ENCODE measurements at regions not wholly inside any gene's neighbourhood (a gene's known extent, or its start where the extent isn't known, plus 50 kb on each side); places are given as distances from the start of the nearest gene placed in this dataset.

- no peak overlapping the region for H3K27ac ChIP-seq (ENCODE audit: low read depth, low read length)
- peaks cover 4% of the 10 kb centered on the region for H3K4me1 ChIP-seq (ENCODE audit: control insufficient read depth, insufficient read depth, low read length)
- no peaks in the 10 kb centered on the region for H3K27me3 ChIP-seq (ENCODE audit: control insufficient read depth, insufficient read depth, low read length, poor library complexity, severe bottlenecking)
- no peak overlapping the region for H3K9ac ChIP-seq (ENCODE audit: extremely low read depth, low read length, poor library complexity, severe bottlenecking)
- H3K9me3 ChIP-seq (ENCODE audit: control insufficient read depth, low read length): no peaks in the 10 kb centered on the region
- DNase-seq: no peak
- H3K4me3 ChIP-seq (ENCODE audit: low read length): no peak overlapping the region
- no peak for TF ChIP-seq CTCF (conservative IDR thresholded peaks at IDR 0.05)
- no peak overlapping the region for H3K4me3 Mint-ChIP-seq
- 92% methylated on average over 3 to 6 of the region's 6 CpGs for WGBS, 2 experiments (ENCODE audit: insufficient coverage in 1 of 2, insufficient read length in 1 of 2)
- H3K9me3 Mint-ChIP-seq: no peaks in the 10 kb centered on the region
- H3K27me3 Mint-ChIP-seq (ENCODE audit: insufficient read depth): peaks cover 3% of the 10 kb centered on the region
- no peaks in the 10 kb centered on the region for H3K36me3 Mint-ChIP-seq (ENCODE audit: low read depth)
- H3K4me1 Mint-ChIP-seq: peaks cover 12% of the 10 kb centered on the region
- no peak overlapping the region for H3K27ac Mint-ChIP-seq
- H3K36me3 ChIP-seq (ENCODE audit: control insufficient read depth, insufficient read depth, low read length): no peaks in the 10 kb centered on the region
Observed at GRCh38 chr7:41131956-41132355, 570.9 kb downstream of the INHBA start.

DNA sequence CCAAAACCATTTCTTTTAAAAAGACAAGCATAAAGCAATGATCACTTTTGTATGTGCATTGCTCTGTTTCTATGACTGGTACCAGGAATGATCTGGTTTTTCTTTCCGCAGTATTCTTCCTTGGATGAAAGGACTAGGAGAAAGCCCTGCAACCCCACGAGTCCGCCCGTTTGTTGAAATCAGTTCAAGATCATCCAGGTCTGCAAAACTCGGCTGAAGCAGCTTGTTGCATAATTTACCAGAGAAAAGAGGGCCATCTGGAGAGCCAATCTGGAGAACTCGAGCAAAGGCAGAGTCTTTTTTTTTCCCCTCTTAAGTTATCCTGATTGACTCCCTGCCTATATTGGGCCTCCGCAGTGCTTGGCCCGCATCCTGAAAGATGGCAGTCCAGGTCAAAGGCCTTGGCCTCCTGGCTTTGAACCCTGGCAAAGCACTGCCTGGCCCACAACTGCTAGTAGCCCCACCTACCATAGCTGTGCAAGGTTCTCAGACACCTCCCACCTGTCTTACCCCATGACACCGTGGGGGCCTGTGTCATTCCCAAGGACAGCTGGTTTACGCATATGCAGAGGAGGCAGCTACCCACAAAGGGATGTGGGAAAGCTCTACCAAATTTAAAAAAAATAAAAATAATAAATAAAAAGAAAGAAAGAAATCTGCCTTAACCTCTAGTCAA, 572.2 kb downstream of the INHBA start:
- Histone ChIP-seq H3K9me3 (ENCODE audit: control insufficient read depth, low read length) (no peaks in the 10 kb centered on the region), H3K4me3 (ENCODE audit: low read length) (no peak overlapping the region), H3K36me3 (ENCODE audit: control insufficient read depth, insufficient read depth, low read length) (no peaks in the 10 kb centered on the region), H3K27ac (ENCODE audit: low read depth, low read length) (peak overlapping the region; percentile 42), H3K4me1 (ENCODE audit: control insufficient read depth, insufficient read depth, low read length) (peaks cover 4% of the 10 kb centered on the region), H3K27me3 (ENCODE audit: control insufficient read depth, insufficient read depth, low read length, poor library complexity, severe bottlenecking) (no peaks in the 10 kb centered on the region), H3K9ac (ENCODE audit: extremely low read depth, low read length, poor library complexity, severe bottlenecking) (no peak overlapping the region)
- WGBS, 2 experiments (ENCODE audit: insufficient coverage in 1 of 2, insufficient read length in 1 of 2): 88 to 94% methylated on average over 6 to 10 of the region's 10 CpGs
- TF ChIP-seq CTCF (conservative IDR thresholded peaks at IDR 0.05): no peak
- Mint-ChIP-seq H3K36me3 (ENCODE audit: low read depth) (no peaks in the 10 kb centered on the region), H3K4me1 (peaks cover 12% of the 10 kb centered on the region), H3K27me3 (ENCODE audit: insufficient read depth) (no peaks in the 10 kb centered on the region), H3K9me3 (no peaks in the 10 kb centered on the region), H3K27ac (no peak overlapping the region), H3K4me3 (no peak overlapping the region)
- no peak for DNase-seq

DNA sequence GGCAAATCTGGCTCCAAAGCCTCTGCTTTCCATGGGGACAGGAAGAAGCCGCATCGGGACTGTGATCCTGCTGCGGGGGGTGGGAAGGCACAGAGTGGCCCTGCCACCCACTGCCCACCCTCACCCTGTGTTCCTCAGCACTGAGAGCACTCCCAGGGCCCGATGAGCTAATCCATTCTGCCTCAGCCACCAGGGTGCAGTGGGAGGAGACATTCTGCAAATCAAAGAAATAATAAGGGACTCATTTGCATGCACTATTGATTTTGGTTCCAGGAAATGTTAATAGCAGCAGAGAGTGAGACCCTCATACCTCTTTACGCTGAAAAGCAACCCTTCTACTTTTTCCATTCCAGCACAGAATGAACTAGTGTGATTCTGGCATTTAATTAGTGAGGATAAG, 572.8 kb downstream of the INHBA start:
- Histone ChIP-seq H3K36me3 (ENCODE audit: control insufficient read depth, insufficient read depth, low read length) (no peaks in the 10 kb centered on the region), H3K27ac (ENCODE audit: low read depth, low read length) (peak overlapping the region; percentile 42), H3K4me1 (ENCODE audit: control insufficient read depth, insufficient read depth, low read length) (peaks cover 4% of the 10 kb centered on the region), H3K9ac (ENCODE audit: extremely low read depth, low read length, poor library complexity, severe bottlenecking) (no peak overlapping the region), H3K9me3 (ENCODE audit: control insufficient read depth, low read length) (no peaks in the 10 kb centered on the region), H3K4me3 (ENCODE audit: low read length) (no peak overlapping the region), H3K27me3 (ENCODE audit: control insufficient read depth, insufficient read depth, low read length, poor library complexity, severe bottlenecking) (no peaks in the 10 kb centered on the region)
- 80 to 82% methylated on average over 1 to 5 of the region's 5 CpGs for WGBS, 2 experiments (ENCODE audit: insufficient coverage in 1 of 2, insufficient read length in 1 of 2)
- Mint-ChIP-seq H3K27me3 (ENCODE audit: insufficient read depth) (no peaks in the 10 kb centered on the region), H3K4me3 (no peak overlapping the region), H3K27ac (no peak overlapping the region), H3K4me1 (peaks cover 12% of the 10 kb centered on the region), H3K36me3 (ENCODE audit: low read depth) (no peaks in the 10 kb centered on the region), H3K9me3 (no peaks in the 10 kb centered on the region)
- no peak for DNase-seq
- no peak for TF ChIP-seq CTCF (conservative IDR thresholded peaks at IDR 0.05)
